ENCODE measurements at regions not wholly inside any gene's neighbourhood (a gene's known extent, or its start where the extent isn't known, plus 50 kb on each side); places are given as distances from the start of the nearest gene placed in this dataset.

- in situ Hi-C loops (cut with HindIII; ENCODE audit: low sequenced_read_pairs), result no loop called here
- DNase-seq (ENCODE audit: low spot score), result no peak
These were observed 1392.0 kb downstream of the TECRL start for GRCh38 chr4:63017300-63017699.

DNA sequence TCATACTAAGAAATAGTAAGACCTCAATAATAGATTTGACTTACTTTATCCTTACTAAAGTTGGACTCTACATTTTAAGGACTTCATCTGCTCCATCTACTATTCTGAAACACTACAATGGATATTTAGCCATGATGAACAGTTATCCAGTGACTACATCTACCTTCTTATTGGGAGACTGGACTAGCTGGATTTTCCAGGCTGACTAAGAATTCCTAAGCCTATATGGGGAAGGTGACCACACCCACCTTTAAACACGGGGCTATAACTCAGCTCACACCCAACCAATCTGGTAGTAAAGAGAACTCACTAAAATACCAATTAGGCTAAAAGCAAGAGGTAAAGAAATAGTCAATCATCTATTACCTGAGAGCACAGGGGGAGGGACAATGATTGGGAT, 1438.4 kb downstream of the TECRL start:
- in situ Hi-C loops (cut with HindIII; ENCODE audit: low sequenced_read_pairs), result no loop called here
- no peak for DNase-seq (ENCODE audit: low spot score)

GRCh38 chr4:62960415-62960814, 1448.8 kb downstream of the TECRL start:
- in situ Hi-C loops (cut with HindIII; ENCODE audit: low sequenced_read_pairs), result no loop called here
- DNase-seq (ENCODE audit: low spot score), result no peak

DNA sequence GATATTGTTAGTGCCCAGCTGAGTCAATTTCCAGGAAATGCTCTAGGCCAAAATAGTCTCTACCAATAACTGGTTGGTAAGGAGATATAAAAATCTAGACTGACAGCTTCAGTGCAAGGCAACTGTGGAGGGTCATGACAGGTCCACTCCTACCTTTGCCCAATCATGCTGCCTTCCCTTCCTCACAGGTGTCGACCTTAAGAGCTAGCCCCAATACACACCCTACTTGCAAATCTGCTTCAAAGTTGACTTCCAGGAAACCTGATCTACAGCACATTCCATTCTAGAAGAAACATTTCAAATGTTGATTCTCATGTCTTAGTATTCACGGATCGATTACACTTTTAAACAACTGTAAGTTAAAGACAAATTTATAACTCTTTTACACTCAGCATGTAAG, 1455.5 kb downstream of the TECRL start:
- no peak for DNase-seq (ENCODE audit: low spot score)
- in situ Hi-C loops (cut with HindIII; ENCODE audit: low sequenced_read_pairs), result no loop called here

GRCh38 chr4:62952366-62952765, 1456.9 kb downstream of the TECRL start:
- DNase-seq (ENCODE audit: low spot score), result no peak
- in situ Hi-C loops (cut with HindIII; ENCODE audit: low sequenced_read_pairs), result no loop called here

DNA sequence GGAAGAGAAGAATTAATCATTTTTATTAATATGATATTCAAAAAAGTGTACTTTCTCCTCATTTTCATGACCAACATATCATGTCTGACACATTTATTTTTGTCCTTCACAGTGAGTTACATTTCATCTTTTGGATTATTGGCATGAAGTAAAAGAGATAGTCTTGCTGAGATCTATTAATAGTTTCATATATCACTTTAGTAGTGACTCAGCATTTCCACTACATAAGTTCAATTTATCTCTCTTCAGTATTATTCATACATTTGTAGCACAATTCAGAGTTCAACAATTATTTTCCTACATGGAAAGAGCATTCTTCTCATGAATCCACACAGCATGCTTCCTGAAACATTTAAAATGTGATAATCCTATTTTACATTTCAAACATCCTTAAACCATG, 1461.1 kb downstream of the TECRL start:
- in situ Hi-C loops (cut with HindIII; ENCODE audit: low sequenced_read_pairs), result no loop called here
- DNase-seq (ENCODE audit: low spot score), result no peak

- DNase-seq (ENCODE audit: low spot score), result no peak
- in situ Hi-C loops (cut with HindIII; ENCODE audit: low sequenced_read_pairs), result no loop called here
These were observed 1469.0 kb downstream of the TECRL start for GRCh38 chr4:62940229-62940628.

DNA sequence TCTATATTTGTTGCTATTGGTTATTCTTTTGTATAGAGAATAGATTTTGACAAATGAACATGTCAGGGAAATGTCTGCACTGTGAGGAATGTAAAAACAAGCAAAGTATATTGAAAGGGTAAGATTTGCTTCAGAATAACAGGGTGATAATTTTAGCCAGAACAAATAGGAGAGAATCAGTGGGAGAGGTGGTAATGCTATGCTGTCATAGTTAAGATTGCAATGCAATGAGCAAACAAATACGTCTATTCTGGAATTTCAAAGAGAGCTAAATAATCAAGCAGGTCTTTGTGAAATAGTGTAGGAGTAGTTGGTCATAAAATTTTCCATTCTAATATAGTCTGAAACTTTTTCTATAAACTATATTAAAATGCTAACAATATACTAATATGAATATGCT, 1478.4 kb downstream of the TECRL start:
- no peak for DNase-seq (ENCODE audit: low spot score)
- in situ Hi-C loops (cut with HindIII; ENCODE audit: low sequenced_read_pairs), result no loop called here

GRCh38 chr4:62928483-62928882, 1480.8 kb downstream of the TECRL start:
- DNase-seq (ENCODE audit: low spot score), result no peak
- in situ Hi-C loops (cut with HindIII; ENCODE audit: low sequenced_read_pairs), result no loop called here

- in situ Hi-C loops (cut with HindIII; ENCODE audit: low sequenced_read_pairs), result no loop called here
- DNase-seq (ENCODE audit: low spot score), result no peak
These were observed 1481.7 kb downstream of the TECRL start for GRCh38 chr4:62927574-62927973.

DNA sequence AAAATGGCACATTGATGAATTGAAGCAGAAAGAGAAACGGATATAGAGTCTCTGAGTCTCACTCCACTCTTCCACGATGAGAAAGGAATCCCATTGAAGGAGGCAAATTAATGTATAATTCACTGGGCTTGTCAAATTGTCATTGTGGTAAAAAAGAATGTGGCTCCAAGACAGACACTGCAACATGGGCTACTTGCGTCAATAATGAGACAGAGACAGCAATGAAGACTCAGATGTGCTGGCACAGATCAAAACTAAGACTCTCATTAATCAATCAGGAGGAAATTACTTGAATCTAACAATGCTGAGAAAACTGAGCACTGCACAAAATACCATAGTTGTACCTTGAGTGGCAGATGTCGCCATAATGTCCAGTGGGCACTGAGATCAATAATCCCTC, 1485.5 kb downstream of the TECRL start:
- DNase-seq (ENCODE audit: low spot score), result no peak
- in situ Hi-C loops (cut with HindIII; ENCODE audit: low sequenced_read_pairs), result no loop called here

GRCh38 chr4:62917649-62918048, 1491.6 kb downstream of the TECRL start:
- DNase-seq (ENCODE audit: low spot score), result no peak
- in situ Hi-C loops (cut with HindIII; ENCODE audit: low sequenced_read_pairs), result no loop called here

DNA sequence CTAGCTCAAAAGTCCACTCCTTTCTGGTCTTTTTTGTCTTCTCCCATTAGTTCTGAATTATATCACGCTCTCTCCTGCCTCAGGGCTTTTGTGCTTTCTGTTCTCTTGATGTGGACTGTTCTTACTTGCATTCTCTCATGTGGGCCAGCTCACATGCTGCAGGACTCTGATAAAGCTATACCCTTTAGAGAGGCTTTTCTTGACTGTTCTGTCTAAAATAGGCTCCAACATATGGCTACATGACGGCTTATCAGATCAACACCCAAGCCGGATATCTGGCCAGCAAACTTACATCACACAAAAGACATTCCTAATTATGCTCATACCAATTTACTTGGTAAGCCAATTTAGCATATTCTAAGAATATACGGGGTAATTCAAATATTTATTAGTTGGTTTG, 1494.5 kb downstream of the TECRL start:
- no peak for DNase-seq (ENCODE audit: low spot score)
- in situ Hi-C loops (cut with HindIII; ENCODE audit: low sequenced_read_pairs), result no loop called here

GRCh38 chr4:62913065-62913464, 1496.2 kb downstream of the TECRL start:
- no peak for DNase-seq (ENCODE audit: low spot score)
- in situ Hi-C loops (cut with HindIII; ENCODE audit: low sequenced_read_pairs), result no loop called here

GRCh38 chr4:62912531-62912930, 1496.7 kb downstream of the TECRL start:
- in situ Hi-C loops (cut with HindIII; ENCODE audit: low sequenced_read_pairs), result no loop called here
- no peak for DNase-seq (ENCODE audit: low spot score)

DNA sequence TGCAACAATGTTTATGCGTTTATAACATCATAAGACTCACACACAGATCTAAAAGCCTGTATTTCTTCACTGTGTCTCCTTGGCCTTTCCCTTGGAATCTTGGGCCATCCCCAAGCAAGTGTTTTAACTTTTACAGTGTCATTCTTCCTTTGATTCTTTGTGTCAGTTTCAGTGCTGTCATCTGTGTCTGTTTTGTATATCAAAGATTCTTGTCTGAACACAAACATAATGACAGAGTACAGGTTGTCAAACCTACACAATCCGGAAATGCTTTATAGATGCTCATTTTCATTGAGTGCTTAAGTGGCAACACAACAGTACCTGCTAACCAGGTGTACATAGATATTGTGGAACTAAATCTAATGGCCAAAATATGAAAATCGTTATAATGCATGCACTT, 1500.0 kb downstream of the TECRL start:
- DNase-seq (ENCODE audit: low spot score), result no peak
- in situ Hi-C loops (cut with HindIII; ENCODE audit: low sequenced_read_pairs), result no loop called here

GRCh38 chr4:62901101-62901500, 1508.1 kb downstream of the TECRL start:
- in situ Hi-C loops (cut with HindIII; ENCODE audit: low sequenced_read_pairs), result no loop called here
- no peak for DNase-seq (ENCODE audit: low spot score)

GRCh38 chr4:62899646-62900364, 1509.4 kb downstream of the TECRL start:
- no peak for DNase-seq (ENCODE audit: low spot score)
- in situ Hi-C loops (cut with HindIII; ENCODE audit: low sequenced_read_pairs), result no loop called here

- no peak for DNase-seq (ENCODE audit: low spot score)
- in situ Hi-C loops (cut with HindIII; ENCODE audit: low sequenced_read_pairs), result no loop called here
These were observed 1511.1 kb downstream of the TECRL start for GRCh38 chr4:62898115-62898514.

DNA sequence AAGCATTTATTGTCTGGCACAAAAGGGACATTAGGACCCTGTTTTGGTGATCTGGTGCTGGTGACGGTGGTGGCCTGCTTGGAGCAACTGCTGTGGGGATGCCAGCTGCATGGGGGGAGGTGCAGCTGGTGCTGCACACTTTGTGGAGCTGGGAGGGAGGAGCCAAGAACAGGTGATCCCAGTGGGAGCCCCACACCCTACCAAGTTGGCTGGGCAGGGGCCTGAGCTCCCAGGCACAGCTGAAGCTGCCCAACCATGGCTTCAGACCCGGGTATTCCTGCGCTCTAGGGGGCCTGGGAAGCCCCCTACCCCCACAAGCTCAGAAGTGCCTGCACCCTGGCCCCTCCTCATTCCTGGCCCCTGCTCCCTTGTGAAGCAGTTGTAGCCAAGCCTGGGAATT, 1512.5 kb downstream of the TECRL start:
- in situ Hi-C loops (cut with HindIII; ENCODE audit: low sequenced_read_pairs), result no loop called here
- DNase-seq (ENCODE audit: low spot score), result no peak

DNA sequence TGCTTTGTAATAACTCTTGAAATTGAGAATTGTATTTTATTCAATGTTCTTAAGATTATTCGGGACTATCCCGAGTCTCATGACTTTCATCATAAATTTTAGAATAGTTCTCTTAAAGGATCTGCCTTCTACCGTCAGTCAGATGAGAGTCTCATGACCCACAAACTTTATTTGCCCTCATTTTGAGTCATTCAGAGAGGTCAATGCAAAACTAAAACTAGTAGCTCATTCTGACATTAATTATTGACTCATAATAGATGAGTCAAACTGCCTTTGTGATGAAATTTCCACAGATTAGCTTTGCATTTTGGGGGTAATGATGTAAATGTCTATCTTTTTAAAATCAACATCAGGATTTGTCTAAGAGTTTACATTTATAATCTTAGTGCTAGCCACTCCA, 1527.3 kb downstream of the TECRL start:
- DNase-seq (ENCODE audit: low spot score), result no peak
- in situ Hi-C loops (cut with HindIII; ENCODE audit: low sequenced_read_pairs), result no loop called here

DNA sequence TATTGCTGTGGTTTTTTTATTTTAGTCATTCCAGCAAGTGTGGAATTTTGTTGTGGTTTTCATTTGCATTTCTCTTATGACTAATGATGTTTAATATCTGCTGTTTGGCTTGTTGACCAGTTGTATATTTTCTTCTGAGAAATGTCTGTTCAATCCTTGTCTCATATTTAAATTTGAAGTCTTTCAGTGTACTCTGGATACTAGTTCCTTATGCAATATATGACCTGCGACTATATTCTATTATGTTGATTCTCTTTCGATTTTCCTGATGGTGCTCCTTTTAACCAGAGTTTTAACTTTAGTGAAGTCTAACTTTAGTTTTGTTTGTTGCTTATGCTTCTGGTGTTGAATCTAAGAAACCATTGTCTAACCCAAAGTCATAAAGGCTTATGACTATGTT, 1528.0 kb downstream of the TECRL start:
- DNase-seq (ENCODE audit: low spot score), result no peak
- in situ Hi-C loops (cut with HindIII; ENCODE audit: low sequenced_read_pairs), result no loop called here

Data from G401 (cell line).